GM19025 (cell line): ENCODE measurements at regions not wholly inside any gene's neighbourhood (a gene's known extent, or its start where the extent isn't known, plus 50 kb on each side); places are given as distances from the start of the nearest gene placed in this dataset.

ENCODE experiments used
- ATAC-seq: cut with Tn5 transposase; IDR thresholded peaks from one replicate; pipeline ENCODE4 v1.9.1; 2021; ENCODE audit warnings: mild to moderate bottlenecking, low read depth, moderate library complexity; ENCODE audit not compliant: unreplicated experiment

- ATAC-seq: peak; percentile 56
These were observed 135.0 kb upstream of the ZNF804A start for GRCh38 chr2:184463102-184463865.

GRCh38 chr2:184463866-184464248, 134.5 kb upstream of the ZNF804A start:
- ATAC-seq: no peak

DNA sequence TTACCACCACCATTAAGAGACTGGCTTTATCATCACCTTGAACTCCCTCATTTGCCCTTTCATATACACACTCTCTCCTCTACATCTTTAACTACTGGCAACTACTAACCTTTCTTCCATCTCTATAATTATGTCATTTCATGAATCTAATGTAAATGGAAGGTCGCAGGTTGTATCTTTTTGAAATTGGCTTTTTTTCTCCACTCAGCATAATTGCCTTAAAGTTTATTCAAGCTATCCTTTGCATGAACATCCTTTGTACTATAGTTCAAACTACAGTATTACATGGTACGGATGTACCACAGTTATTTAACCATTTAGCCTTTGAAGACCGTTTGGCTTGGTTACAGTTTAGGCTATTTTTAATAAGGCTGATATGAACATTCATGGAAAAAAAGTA, 129.5 kb upstream of the ZNF804A start:
- no peak for ATAC-seq

- ATAC-seq: no peak
These were observed 125.8 kb upstream of the ZNF804A start for GRCh38 chr2:184472481-184472880.

- no peak for ATAC-seq
These were observed 116.5 kb upstream of the ZNF804A start for GRCh38 chr2:184481865-184482264.

DNA sequence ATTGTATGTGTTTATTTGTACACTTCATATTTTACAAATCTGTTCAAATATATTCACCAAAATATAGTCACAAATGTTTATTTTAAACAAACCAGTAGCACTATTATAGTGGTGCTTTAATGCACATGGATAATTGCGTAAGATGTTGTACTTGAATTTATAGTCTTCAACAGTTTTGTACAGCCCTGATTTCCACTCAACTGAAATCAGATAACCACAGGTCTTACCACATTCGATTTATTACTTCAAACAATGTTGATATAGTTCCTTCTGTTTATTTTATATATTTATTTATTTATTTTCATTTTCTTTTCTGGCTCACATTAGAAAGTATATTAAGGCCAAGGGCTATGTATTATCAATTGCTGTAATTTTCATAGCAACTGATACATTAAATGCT, 99.4 kb upstream of the ZNF804A start:
- no peak for ATAC-seq

DNA sequence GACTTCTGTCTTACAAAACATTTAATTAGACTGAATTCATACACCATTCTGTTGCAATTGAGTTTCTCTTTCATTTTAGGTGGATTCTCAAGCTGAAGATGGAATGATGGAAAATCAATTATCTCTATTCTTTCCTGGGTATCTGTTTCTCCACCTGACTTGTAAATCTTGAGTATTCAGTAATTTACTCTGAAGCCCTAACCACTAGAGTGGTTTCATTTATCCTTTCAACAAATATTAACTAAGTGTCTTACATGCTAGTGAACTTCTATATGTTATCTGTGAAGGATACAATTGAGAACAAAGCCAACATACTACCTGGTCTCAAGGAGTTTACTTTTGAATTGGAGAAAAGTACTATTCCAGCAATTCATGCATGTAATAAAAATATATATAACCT, 94.1 kb upstream of the ZNF804A start:
- no peak for ATAC-seq

DNA sequence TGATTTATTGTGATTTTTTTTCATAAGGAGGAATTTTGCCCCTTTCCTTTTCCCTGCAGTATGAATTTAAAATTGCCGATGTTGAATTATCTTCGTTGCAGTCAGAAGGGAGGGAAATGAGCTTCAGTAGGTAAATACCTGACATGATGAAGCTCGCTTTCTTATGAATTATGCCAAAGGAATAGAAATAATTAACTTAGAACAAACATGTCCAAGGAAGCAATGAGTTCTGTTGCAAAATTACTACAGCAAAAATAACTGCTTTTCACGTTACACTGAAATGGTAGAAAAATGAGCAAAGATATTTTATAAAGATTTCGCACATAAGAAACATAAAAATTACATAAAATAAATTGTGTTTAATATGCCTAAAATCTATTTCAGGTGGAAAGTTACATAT, 91.1 kb upstream of the ZNF804A start:
- no peak for ATAC-seq

- no peak for ATAC-seq
These were observed 80.9 kb upstream of the ZNF804A start for GRCh38 chr2:184517402-184517801.

GRCh38 chr2:184520441-184520840, 77.9 kb upstream of the ZNF804A start:
- no peak for ATAC-seq

DNA sequence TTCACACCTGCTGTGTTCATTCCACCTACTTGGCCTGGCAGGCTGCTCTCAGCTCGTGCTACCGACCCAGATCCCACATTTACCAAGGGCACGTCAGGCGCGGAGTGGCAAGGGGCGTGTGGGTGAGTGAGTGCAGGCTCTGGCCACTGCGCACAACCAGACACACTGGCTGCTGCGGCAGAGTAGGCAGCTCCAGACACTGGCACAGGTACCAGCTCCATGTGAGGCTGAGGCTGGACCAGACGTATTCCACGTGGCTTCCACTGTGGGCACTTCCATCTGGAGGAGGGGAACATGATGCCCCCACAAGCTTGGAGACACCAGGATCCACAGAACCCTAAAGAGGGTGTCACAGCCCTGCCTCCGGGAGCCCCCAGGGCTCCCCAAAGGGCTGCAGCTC, 74.6 kb upstream of the ZNF804A start:
- no peak for ATAC-seq

DNA sequence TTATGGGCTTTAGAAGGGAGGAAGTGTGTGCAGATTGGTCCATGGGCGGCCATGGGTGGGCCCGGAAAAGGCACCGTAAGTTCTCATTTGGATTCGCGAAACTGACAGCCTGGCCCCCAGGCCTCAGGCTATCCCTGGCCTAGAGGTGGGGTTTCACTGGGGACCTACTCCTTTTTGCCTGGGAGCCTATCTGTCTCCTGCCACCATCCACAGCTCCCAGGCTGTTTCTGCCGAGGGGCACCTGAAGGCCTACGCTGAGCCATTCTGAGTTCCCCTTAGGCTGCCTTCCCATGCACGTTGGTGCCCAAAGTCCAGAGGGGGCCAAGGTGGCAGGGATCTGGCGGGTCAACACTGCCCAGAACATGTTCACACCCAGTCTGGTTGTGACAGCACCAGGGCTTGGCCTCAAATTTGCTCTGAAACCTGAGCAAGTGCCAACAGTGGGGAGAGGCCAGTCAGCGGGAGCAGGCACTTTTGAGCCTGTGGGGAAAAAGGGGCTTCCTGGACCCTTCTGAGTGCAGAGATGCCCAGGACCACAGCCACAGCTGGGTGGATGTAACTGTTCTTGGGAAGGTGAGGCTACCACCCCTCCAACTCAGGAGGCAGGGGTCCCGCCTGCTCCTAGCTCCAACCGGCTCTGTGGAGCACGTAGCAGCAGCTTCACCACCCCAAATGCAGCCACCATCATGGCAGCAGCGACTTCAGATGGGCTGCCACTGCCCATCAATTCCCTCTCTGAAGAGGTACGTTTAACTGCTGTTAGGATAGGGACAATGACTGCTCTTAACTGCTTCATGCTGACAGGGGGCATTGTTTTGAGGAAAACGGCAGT, 73.6 kb upstream of the ZNF804A start:
- no peak for ATAC-seq

GRCh38 chr2:184527058-184527457, 71.3 kb upstream of the ZNF804A start:
- ATAC-seq: no peak

DNA sequence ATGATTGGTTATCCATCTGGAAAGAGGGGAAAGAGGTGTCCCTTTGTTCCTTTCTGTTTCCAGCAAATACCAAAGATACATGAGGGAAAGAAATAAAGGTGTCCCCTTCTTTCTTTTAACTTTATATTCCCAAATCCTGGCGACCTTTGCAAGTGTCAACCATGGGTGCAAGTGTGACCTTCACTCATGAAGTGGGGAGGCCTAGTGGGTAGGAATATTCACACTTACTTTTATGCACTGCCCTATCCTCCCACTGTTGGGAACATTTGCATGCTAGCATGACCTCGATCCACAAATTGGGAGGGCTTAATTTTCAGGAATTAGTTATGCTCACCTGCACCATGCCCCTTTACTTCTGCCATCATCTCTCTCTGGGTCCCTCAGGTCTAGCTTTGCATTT, 70.2 kb upstream of the ZNF804A start:
- no peak for ATAC-seq

DNA sequence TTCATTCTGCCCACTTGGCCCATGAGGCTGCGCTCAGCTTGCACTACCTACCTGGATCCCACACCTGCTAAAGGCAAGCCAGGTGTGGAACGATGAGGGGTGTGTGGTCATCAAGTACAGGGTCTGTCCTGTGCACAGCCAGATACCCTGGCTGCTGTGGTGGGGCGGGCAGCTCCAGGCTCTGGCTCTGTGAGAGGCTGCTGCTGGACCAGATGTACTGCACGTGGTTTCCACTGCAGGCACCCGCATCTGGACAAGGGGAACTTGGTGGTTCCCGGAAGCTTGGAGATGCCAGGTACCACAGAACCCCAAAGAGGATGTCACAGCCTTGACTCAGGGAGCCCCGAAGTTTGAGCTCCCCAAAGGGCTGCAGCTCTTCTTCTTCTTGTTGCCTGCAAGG, 68.1 kb upstream of the ZNF804A start:
- ATAC-seq: no peak

DNA sequence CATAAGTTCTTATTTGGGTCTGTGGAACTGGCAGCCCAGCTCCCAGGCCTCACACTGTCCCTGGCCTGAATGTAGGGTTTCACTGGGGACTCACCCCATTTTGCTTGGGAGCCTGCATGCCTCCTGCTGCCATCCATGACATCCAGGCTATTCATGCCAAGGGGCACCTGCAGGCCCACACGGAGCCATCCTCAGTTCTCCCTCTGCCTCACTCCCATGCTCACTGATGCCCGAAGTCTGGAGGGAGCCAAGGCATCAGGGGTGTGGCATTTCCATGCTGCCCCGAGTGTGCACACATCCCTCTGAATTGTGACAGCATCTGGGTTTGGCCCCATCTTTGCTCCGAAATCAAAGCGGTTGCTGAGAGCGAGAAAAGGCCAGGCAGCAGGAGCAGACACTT, 67.4 kb upstream of the ZNF804A start:
- no peak for ATAC-seq

GRCh38 chr2:184532551-184532950, 65.8 kb upstream of the ZNF804A start:
- ATAC-seq: no peak

DNA sequence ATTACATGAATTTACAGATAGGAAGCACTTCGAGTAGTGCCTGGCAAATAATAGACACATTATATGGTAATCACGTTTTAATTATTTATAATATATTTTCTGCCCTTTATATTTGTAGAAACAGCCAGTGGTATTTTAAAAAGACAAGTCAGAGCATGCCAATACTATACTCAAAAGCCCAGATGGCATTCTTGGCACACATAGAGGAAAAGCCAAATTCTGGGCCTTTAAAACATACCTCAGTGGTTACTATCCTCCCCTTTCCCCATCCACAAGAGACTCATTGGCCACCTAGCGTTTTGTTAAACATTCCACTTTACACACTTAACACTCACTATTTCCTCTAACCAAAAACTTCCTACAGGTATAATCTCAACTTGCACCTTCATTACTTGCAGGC, 63.3 kb upstream of the ZNF804A start:
- no peak for ATAC-seq

GRCh38 chr2:184540246-184540789, 58.0 kb upstream of the ZNF804A start:
- ATAC-seq: no peak

- ATAC-seq: no peak
These were observed 56.7 kb upstream of the ZNF804A start for GRCh38 chr2:184541591-184541990.

DNA sequence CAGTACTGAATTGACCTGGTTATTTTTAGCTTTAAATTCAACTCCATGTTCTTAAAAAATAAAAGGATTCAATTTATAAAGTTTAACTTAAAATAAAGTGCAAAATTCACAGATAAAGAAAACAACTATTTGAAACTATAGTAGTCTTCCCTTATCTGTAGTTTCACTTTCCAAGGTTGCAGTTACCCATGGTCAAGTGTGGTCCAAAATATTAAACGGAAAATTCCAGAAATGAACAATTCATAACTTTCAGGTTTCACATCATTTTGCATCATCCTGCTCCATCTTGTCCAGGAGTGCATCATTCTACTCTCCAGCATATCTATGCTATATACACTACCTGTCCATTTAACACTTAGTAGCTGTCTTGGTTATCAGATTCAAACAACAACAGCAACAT, 54.5 kb upstream of the ZNF804A start:
- ATAC-seq: no peak
